Thoracic aorta (tissue), 2 donors: ENCODE measurements at regions not wholly inside any gene's neighbourhood (a gene's known extent, or its start where the extent isn't known, plus 50 kb on each side); places are given as distances from the start of the nearest gene placed in this dataset.

Experiments used
- ATAC-seq: fragments of 150-250 bp; one replicate; pipeline ENCODE4 v1.8.0; 2017; ENCODE audit warnings: low read depth; ENCODE audit not compliant: insufficient number of reproducible peaks, low FRiP score
- DNase-seq: peaks from one replicate; pipeline ENCODE4 v3.0.0-alpha.2; 2020; ENCODE audit warnings: low spot score
- H3K27ac ChIP-seq, 2 donors: fragments of 200-600 bp; sonication (generic); 1 replicate in 1 of 2; 2 replicates in 1 of 2; pipeline ENCODE4 v1.5.1; 2016; ENCODE audit warnings: mild to moderate bottlenecking in 2 of 2, moderate library complexity in 2 of 2
- H3K27me3 ChIP-seq: fragments of 200-600 bp; sonication (generic); replicated peaks from 2 replicates; pipeline ENCODE4 v1.6.0; 2016; ENCODE audit warnings: mild to moderate bottlenecking; ENCODE audit not compliant: insufficient read depth
- H3K36me3 ChIP-seq: fragments of 200-600 bp; sonication (generic); one replicate; pipeline ENCODE4 v1.5.1; 2016
- H3K4me1 ChIP-seq, 2 donors: fragments of 200-600 bp; sonication (generic); 1 replicate in 1 of 2; 2 replicates in 1 of 2; pipeline versions ENCODE4 v1.5.1 to v1.6.0; 2016; ENCODE audit warnings: low read depth in 2 of 2, mild to moderate bottlenecking in 1 of 2; ENCODE audit not compliant: control insufficient read depth in 1 of 2
- H3K4me3 ChIP-seq: fragments of 200-600 bp; sonication (generic); 2 replicates; pipeline ENCODE4 v1.5.1; 2016; ENCODE audit warnings: mild to moderate bottlenecking
- H3K9me3 ChIP-seq: fragments of 200-600 bp; sonication (generic); 2 replicates; pipeline ENCODE4 v1.5.1; 2016
- TF ChIP-seq, protein P1 (sequence below): fragments of 200-600 bp; sonication (generic); IDR thresholded peaks from one replicate; pipeline ENCODE4 v1.5.1; 2019; ENCODE audit warnings: antibody characterized with exemption

DNA sequence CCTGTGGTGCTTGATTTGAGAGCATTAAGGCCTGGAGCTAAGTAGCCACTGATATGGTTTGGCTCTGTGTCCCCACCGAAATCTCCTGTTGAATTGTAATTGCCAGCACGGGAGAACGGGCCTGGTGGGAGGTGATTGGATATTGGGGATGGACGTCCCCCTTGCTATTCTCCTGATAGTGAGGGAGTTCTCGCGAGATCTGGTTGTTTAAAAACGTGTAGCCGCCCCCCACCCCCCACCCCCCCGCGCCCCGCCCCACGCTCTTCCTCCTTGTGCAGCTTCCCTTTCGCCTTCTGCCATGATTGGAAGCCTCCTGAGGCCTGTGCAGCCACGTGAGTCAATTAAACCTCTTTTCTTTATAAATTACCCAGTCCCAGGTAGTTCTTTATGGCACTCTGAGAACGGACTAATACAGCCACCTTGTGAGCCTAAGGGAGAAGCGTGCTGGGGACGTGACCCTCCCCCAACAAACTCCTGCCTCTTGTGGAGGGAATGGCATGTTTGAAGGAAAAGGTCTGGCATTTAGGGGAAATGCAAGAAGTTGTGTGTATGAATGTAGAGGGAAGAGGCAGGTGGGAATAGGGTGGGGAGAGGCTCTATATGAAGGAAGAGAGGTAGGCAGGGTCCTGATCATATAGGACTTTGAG is 118.0 kb upstream of the KMT2C start:
- Histone ChIP-seq H3K4me1 (no peaks in the 10 kb centered on the region), H3K27me3 (no peaks in the 10 kb centered on the region), H3K27ac (no peak overlapping the region), H3K9me3 (no peaks in the 10 kb centered on the region), H3K4me3 (no peak overlapping the region), H3K36me3 (no peaks in the 10 kb centered on the region)
- ATAC-seq: no peak
- no peak for DNase-seq
- TF ChIP-seq, protein P1, sequence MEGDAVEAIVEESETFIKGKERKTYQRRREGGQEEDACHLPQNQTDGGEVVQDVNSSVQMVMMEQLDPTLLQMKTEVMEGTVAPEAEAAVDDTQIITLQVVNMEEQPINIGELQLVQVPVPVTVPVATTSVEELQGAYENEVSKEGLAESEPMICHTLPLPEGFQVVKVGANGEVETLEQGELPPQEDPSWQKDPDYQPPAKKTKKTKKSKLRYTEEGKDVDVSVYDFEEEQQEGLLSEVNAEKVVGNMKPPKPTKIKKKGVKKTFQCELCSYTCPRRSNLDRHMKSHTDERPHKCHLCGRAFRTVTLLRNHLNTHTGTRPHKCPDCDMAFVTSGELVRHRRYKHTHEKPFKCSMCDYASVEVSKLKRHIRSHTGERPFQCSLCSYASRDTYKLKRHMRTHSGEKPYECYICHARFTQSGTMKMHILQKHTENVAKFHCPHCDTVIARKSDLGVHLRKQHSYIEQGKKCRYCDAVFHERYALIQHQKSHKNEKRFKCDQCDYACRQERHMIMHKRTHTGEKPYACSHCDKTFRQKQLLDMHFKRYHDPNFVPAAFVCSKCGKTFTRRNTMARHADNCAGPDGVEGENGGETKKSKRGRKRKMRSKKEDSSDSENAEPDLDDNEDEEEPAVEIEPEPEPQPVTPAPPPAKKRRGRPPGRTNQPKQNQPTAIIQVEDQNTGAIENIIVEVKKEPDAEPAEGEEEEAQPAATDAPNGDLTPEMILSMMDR: no peak

GRCh38 chr7:152551304-152552036 is 115.7 kb upstream of the KMT2C start:
- no peaks in the 10 kb centered on the region for H3K9me3 ChIP-seq
- no peaks in the 10 kb centered on the region for H3K36me3 ChIP-seq
- DNase-seq (no peak), ATAC-seq (no peak)
- TF ChIP-seq, protein P1: no peak
- H3K27ac ChIP-seq: no peak overlapping the region
- H3K4me1 ChIP-seq: no peaks in the 10 kb centered on the region
- H3K27me3 ChIP-seq: no peaks in the 10 kb centered on the region
- no peak overlapping the region for H3K4me3 ChIP-seq

DNA sequence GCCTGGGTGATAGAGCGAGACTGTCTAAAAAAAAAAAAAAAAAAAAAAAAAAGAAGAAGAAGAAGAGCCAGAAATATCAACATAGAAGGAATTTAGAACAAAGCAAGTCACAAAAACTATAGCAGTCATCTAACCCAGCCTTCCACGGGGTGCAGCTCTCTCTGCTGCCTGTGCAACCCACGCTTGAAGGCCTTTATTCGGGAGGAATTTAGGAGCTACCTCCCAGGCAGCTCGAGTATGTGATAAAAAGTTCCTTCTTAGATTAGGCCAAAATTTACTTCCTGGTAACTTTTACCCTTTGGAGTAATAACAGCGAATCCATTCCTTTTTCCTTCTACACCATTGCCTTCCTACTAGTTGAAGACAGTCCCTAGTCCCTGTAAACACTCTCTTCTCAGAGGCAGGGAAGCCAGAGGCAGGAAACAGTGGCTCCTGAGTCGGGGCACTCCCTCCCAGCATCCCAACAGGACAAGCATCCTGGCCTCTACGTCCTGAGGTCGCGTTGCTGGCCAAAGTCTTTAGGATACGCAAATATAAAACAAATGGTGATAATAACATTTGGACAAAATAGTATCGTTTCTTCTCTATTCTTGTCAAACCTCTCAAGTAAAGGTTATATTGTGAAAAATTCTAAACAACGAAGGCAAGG is 109.3 kb upstream of the KMT2C start:
- DNase-seq: no peak
- TF ChIP-seq, protein P1: no peak

DNA sequence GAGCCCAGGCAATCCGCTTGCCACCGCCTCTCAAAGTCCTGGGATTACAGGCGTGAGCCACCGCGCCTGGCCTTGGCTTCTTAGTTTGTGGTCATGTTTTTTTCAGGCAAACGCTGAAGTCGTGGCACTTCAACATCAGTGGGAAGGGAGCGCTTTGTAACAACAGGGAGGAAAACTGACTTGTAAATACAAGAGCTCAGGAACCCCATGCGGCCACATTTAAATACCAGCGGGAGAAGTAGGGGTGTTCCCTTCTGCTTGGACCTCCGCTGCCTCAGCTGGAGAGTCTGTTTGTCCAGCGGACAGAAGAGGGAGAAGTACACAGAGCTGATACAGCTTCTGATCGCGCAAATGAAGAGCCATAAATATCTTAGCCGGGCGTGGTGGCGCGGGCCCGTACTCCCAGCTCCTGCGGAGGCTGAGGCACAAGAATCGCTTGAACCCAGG is 108.7 kb upstream of the KMT2C start:
- H3K27me3 ChIP-seq: no peaks in the 10 kb centered on the region
- TF ChIP-seq, protein P1: no peak
- no peaks in the 10 kb centered on the region for H3K36me3 ChIP-seq
- H3K4me3 ChIP-seq: no peak overlapping the region
- no peaks in the 10 kb centered on the region for H3K9me3 ChIP-seq
- no peak overlapping the region for H3K27ac ChIP-seq
- ATAC-seq (no peak), DNase-seq (no peak)
- H3K4me1 ChIP-seq: no peaks in the 10 kb centered on the region

More for the DNA sequence above, 109.3 kb upstream of the KMT2C start:
- Histone ChIP-seq H3K4me1 (no peaks in the 10 kb centered on the region), H3K27me3 (no peaks in the 10 kb centered on the region), H3K4me3 (no peak overlapping the region), H3K9me3 (no peaks in the 10 kb centered on the region), H3K36me3 (no peaks in the 10 kb centered on the region), H3K27ac (no peak overlapping the region)
- no peak for ATAC-seq

DNA sequence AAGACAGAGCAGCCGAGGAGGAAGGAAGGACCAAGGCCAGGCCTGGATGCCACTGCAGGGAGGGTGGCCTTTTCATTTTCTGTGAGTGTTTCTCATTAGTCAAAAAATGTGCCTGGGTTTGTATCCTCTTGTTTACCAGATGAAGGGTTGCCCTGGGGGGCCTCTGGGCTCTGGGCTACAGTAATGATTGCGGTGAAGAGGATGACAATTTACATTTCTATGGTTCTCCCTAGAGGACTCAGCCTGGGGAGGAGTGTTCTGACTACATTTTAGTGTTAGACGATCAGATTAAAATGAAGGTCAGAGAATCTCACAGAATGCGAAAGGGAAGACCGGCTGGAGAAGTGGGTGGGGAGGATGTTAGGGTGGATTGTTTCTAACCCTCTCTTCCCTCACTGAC is 108.0 kb upstream of the KMT2C start:
- Histone ChIP-seq H3K27me3 (no peaks in the 10 kb centered on the region), H3K4me3 (no peak overlapping the region), H3K9me3 (no peaks in the 10 kb centered on the region), H3K27ac (no peak overlapping the region), H3K36me3 (no peaks in the 10 kb centered on the region), H3K4me1 (no peaks in the 10 kb centered on the region)
- DNase-seq (no peak), ATAC-seq (no peak)
- TF ChIP-seq, protein P1: no peak
